ENCODE measurements at regions not wholly inside any gene's neighbourhood (a gene's known extent, or its start where the extent isn't known, plus 50 kb on each side); places are given as distances from the start of the nearest gene placed in this dataset.

DNA sequence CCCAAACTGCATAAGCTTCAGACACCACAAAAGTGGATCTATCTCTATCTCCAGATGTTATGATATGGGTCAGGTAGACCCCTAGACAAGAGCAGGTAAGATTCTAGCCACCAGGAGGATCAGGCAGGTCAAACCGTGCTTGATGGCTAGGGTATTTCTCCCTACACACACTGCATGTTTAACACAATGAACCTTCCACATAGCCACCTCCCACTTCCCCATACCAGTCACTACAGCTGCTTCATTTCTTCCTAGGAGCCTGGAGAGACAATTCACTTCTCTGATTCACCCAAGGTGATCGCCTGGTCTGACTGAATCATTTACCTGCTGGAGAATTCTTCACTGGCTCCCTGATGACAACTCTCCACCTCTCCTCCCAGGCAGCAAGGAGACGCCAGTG lies 66.0 kb upstream of the MYCN start:
- H3K9me3 ChIP-seq, result no peaks in the 10 kb centered on the region
- TF ChIP-seq POLR2A (IDR thresholded peaks at IDR 0.05), result no peak
- TF ChIP-seq, protein P1, sequence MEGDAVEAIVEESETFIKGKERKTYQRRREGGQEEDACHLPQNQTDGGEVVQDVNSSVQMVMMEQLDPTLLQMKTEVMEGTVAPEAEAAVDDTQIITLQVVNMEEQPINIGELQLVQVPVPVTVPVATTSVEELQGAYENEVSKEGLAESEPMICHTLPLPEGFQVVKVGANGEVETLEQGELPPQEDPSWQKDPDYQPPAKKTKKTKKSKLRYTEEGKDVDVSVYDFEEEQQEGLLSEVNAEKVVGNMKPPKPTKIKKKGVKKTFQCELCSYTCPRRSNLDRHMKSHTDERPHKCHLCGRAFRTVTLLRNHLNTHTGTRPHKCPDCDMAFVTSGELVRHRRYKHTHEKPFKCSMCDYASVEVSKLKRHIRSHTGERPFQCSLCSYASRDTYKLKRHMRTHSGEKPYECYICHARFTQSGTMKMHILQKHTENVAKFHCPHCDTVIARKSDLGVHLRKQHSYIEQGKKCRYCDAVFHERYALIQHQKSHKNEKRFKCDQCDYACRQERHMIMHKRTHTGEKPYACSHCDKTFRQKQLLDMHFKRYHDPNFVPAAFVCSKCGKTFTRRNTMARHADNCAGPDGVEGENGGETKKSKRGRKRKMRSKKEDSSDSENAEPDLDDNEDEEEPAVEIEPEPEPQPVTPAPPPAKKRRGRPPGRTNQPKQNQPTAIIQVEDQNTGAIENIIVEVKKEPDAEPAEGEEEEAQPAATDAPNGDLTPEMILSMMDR (IDR thresholded peaks at IDR 0.05), result no peak
- H3K27ac ChIP-seq, result no peak overlapping the region
- WGBS, 2 donors, result 84 to 85% methylated on average over 3 of the region's 3 CpGs
- DNase-seq, result no peak
- H3K27me3 ChIP-seq, result no peaks in the 10 kb centered on the region
- ATAC-seq, result no peak
- intact Hi-C loops (cut with DNase I), result no loop called here
- no peak overlapping the region for H3K4me3 ChIP-seq
- no peaks in the 10 kb centered on the region for H3K36me3 ChIP-seq (replicated peaks in 1 of 2; ENCODE audit: insufficient read depth in 1 of 2, low read depth in 2 of 2)
- no peaks in the 10 kb centered on the region for H3K4me1 ChIP-seq

DNA sequence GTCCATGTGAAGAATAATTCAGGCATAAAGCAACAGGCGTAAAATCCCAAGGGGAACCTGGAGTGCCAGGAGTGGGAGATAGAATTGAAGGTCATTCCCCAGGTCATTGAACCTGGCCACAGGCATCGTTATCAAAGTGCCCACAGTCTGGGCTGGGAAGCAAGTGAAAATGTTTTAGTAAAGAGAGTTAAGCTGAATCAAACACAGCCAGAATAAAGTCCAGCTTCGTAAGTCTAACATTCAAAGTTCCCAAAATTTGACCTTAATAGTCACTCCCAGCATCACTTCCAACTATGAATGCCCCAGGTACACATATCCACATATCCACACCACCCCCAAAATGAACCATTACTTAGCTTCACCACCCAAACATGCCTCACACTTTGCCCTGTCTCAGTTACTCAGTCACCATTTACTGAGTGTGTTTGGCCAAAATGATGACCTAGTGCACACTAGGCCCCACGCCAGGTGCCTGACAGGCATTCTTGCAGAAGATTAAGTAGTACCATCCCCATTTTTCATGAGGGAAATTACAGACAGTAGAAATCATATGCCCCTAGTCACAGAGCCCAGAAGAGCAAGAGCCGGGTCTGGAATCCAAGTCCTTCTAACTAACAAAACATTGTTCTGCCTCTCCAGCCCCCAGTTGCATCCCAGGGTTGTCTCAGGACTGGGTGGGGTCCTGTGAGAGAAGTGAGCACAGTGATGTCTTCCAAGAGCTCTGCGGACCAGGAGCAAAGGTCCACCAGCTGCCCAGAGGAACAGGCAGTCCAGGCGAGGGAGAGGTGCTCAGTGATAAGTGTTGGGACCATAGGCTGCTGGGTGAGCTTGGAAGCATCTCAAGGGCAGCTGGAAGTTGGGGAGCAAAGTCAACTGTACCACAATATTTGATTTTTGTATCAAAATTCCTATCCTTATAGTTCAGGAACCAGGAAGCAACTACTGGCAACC lies 65.2 kb upstream of the MYCN start:
- no peak for TF ChIP-seq POLR2A (IDR thresholded peaks at IDR 0.05)
- TF ChIP-seq, protein P1 (IDR thresholded peaks at IDR 0.05), result no peak
- Histone ChIP-seq H3K4me3 (no peak overlapping the region), H3K27me3 (no peaks in the 10 kb centered on the region), H3K4me1 (no peaks in the 10 kb centered on the region), H3K36me3 (replicated peaks in 1 of 2; ENCODE audit: insufficient read depth in 1 of 2, low read depth in 2 of 2) (no peaks in the 10 kb centered on the region), H3K27ac (no peak overlapping the region), H3K9me3 (no peaks in the 10 kb centered on the region)
- intact Hi-C loops (cut with DNase I), result no loop called here
- ATAC-seq, result no peak
- WGBS, 2 donors, result 76 to 84% methylated on average over 7 of the region's 7 CpGs
- no peak for DNase-seq

DNA sequence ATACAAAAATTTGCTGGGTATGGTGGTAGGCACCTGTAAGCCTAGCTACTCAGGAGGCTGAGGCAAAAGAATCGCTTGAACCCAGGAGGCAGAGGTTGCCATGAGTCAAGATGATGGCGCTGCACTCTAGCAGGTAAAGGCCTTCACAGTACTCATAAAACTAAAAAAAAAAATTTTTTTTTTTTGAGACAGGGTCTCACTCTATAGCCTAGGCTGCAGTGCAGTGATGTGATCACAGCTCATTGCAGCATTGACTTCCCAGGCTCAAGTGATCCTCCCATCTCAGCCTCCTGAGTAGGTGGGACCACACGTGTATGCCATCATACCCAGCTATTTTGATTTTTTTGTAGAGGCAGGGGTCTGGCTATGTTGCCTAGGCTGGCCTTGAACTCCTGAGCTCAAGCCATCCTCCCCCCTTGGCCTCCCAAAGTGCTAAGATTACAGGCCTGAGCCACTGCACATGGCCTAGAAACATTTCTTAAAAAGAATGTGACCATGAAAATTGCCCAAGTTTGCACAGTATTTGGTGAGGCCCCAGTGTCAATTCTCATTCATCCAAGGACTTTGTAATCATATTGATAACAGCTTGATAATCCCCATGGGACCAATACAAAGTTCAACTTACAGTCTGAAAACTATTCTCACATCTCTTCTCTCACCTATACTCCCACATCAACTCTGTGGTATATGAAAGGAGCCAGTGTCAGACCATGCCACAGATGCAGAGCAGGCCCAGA lies 64.2 kb upstream of the MYCN start:
- intact Hi-C loops (cut with DNase I), result no loop called here
- H3K27ac ChIP-seq, result no peak overlapping the region
- ATAC-seq (no peak), DNase-seq (no peak)
- H3K36me3 ChIP-seq (replicated peaks in 1 of 2; ENCODE audit: insufficient read depth in 1 of 2, low read depth in 2 of 2), result no peaks in the 10 kb centered on the region
- H3K4me3 ChIP-seq, result no peak overlapping the region
- 82 to 93% methylated on average over 3 of the region's 3 CpGs for WGBS, 2 donors
- H3K4me1 ChIP-seq, result no peaks in the 10 kb centered on the region
- H3K27me3 ChIP-seq, result no peaks in the 10 kb centered on the region
- TF ChIP-seq, protein P1 (IDR thresholded peaks at IDR 0.05), result no peak
- no peak for TF ChIP-seq POLR2A (IDR thresholded peaks at IDR 0.05)
- no peaks in the 10 kb centered on the region for H3K9me3 ChIP-seq

DNA sequence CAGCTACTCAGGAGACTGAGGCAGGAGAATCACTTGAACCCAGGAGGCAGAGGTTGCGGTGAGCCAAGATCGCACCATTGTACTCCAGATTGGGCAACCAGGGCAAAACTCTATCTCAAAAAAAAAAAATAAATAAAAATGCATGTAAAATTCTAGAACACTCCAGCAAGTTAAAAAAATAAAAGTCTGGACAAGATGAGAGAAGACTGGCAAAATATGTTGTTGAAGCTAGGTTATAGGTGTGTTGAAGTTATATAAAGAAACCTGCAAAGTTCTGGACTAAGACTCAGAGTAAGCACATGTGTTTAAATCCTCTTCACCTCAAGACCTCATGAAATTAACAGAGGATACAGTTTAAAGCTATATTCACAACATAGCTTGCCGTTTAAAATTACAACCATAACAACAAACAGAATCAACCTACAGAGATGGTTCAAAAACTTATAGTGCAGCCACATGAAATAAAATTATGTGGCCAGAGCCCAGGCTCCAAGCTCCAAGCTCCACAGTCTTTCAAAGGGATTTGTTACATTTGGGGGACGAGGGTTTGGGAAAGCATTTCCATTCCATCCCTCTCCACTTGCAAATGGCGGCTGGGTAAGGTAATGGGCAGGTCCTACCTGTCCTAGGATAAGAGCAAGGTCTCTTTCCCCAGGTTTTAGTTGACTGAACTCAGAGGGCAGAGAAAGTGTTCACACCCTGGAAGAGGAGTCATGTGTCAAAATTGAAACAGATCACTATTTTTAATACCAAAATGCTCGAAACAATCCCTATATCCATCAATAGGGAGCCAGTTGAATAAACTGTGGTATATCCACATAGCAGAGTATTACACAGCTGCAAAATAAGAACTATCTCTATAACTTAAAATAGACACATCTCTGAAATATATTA lies 59.9 kb upstream of the MYCN start:
- DNase-seq (no peak), ATAC-seq (no peak)
- no peaks in the 10 kb centered on the region for H3K4me1 ChIP-seq
- TF ChIP-seq, protein P1 (IDR thresholded peaks at IDR 0.05), result no peak
- H3K36me3 ChIP-seq (replicated peaks in 1 of 2; ENCODE audit: insufficient read depth in 1 of 2, low read depth in 2 of 2), result no peaks in the 10 kb centered on the region
- H3K27ac ChIP-seq, result no peak overlapping the region
- H3K4me3 ChIP-seq, result no peak overlapping the region
- no peaks in the 10 kb centered on the region for H3K27me3 ChIP-seq
- intact Hi-C loops (cut with DNase I), result no loop called here
- no peaks in the 10 kb centered on the region for H3K9me3 ChIP-seq
- WGBS, 2 donors, result 94 to 96% methylated on average over 6 of the region's 6 CpGs

Data from body of pancreas (tissue), 4 donors.